Activated T-cell treated with anti-CD3 and anti-CD28 coated beads for 1 hour (primary cell): ENCODE measurements at regions not wholly inside any gene's neighbourhood (a gene's known extent, or its start where the extent isn't known, plus 50 kb on each side); places are given as distances from the start of the nearest gene placed in this dataset.

Source experiments
- DNase-seq: peaks from one replicate; pipeline ENCODE4 v3.0.0-alpha.2; 2020; ENCODE audit warnings: low read depth

GRCh38 chr2:215500466-215500865 is 64.6 kb upstream of the FN1 start:
- DNase-seq: no peak

GRCh38 chr2:215499331-215499730 is 63.5 kb upstream of the FN1 start:
- DNase-seq: no peak

GRCh38 chr2:215498431-215498830 is 62.6 kb upstream of the FN1 start:
- DNase-seq: no peak

- no peak for DNase-seq
Observed at GRCh38 chr2:215493376-215493775, 57.5 kb upstream of the FN1 start.

GRCh38 chr2:215489288-215489848 is 53.5 kb upstream of the FN1 start:
- no peak for DNase-seq

- no peak for DNase-seq
Observed at GRCh38 chr2:215487002-215487372, 51.1 kb upstream of the FN1 start.

GRCh38 chr2:215486291-215487001 is 50.6 kb upstream of the FN1 start:
- DNase-seq: no peak
